HUES6 (cell line): ENCODE measurements at regions not wholly inside any gene's neighbourhood (a gene's known extent, or its start where the extent isn't known, plus 50 kb on each side); places are given as distances from the start of the nearest gene placed in this dataset.

Experiments used
- H3K27ac ChIP-seq: 2 replicates; pipeline ENCODE4 v1.7.0; 2013; ENCODE audit warnings: low read depth, mild to moderate bottlenecking, low read length, inconsistent platforms
- H3K27me3 ChIP-seq: 2 replicates; pipeline ENCODE4 v1.6.1; 2013; ENCODE audit warnings: low read length; ENCODE audit not compliant: control insufficient read depth, insufficient read depth
- H3K36me3 ChIP-seq: 2 replicates; pipeline ENCODE4 v1.6.1; 2013; ENCODE audit warnings: low read length; ENCODE audit not compliant: control insufficient read depth, insufficient read depth
- H3K4me1 ChIP-seq: 2 replicates; pipeline ENCODE4 v1.6.1; 2013; ENCODE audit warnings: low read length; ENCODE audit not compliant: control insufficient read depth, insufficient read depth
- H3K4me3 ChIP-seq: 2 replicates; pipeline ENCODE4 v1.5.1; 2013; ENCODE audit warnings: low read depth, low read length
- H3K9ac ChIP-seq: one replicate; pipeline ENCODE4 v1.6.1; 2013; ENCODE audit warnings: mild to moderate bottlenecking, low read length
- H3K9me3 ChIP-seq: 2 replicates; pipeline ENCODE4 v1.6.1; 2013; ENCODE audit warnings: low read depth, low read length; ENCODE audit not compliant: control insufficient read depth, insufficient read depth

DNA sequence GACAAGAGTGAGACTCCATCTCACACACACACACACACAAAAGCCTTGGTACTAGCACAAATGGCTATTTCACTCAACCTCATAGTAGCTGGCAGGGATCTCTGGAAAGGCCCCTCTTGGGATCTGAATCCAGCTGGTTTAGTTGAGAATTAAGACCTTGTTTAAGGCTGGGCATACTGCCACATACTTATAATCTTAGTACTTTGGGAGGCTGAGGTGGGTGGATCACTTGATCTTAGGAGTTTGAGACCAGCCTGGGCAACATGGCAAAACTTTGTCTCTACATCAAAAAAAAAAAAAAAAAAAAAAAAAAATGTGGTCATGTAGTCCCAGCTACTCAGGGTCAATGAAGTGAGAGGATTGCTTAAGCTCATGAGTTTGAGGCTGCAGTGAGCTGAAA, 628.3 kb downstream of the MMUT start:
- Histone ChIP-seq H3K36me3 (no peaks in the 10 kb centered on the region), H3K4me1 (no peaks in the 10 kb centered on the region; the same call in 1 of the 2 replicates), H3K9ac (no peak overlapping the region), H3K4me3 (no peak overlapping the region), H3K27me3 (no peaks in the 10 kb centered on the region), H3K9me3 (no peaks in the 10 kb centered on the region), H3K27ac (no peak overlapping the region)

DNA sequence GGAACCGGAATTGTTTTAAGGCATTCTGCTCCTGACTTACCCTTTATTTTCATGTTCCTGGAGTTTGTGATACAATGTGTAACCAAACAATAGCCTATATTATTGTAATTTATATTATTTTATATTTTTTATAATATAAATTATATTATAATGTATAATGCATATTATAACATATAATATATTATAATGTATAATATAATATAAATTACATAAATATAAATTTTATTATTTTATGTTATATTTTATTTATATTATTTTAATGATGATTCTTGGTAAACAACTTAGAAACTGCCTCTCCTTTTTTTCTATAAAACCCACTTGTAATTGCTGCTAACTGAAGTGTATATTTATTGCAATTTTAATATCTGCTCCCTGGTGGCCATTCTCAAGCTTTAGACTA, 629.1 kb downstream of the MMUT start:
- Histone ChIP-seq H3K4me3 (no peak overlapping the region), H3K36me3 (no peaks in the 10 kb centered on the region), H3K27ac (no peak overlapping the region), H3K27me3 (no peaks in the 10 kb centered on the region), H3K9ac (no peak overlapping the region), H3K9me3 (no peaks in the 10 kb centered on the region), H3K4me1 (no peaks in the 10 kb centered on the region)

DNA sequence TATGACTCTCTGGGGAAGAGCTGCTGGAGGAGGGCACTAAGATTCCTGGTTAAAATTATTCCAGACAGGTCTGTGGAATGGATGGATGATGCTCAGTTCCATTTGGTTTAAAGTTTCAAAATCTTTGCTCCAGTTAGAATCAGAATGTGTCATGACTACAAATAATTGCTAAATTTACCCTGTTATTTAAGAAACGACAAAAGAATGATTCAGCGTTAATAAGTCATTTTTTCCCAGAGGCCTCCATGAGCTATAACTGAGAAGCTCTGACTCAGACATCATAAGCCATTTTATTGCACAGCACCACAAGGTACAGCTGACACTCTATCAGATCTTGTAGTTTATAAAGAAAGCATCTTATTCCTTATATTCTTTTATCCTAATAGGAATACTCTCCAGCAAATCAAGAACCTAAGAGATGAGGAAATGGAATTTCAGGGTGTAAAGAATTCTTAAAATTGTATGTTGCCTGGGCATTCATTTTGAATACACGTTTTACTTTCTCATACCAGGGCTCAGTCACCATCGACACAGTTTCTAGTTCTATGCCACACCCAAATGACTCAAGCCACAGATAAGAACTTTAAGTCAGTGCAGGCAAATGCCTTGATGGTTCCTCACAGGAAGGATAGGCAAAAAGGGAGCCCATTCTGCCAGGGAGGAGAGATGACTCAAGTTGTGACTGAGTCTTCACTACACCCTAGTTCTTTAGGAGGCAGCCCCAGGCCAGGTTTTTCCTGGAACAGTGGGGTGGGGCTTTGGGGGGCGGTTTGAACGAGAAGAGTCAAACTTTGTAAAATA, 636.0 kb downstream of the MMUT start:
- H3K36me3 ChIP-seq, result no peaks in the 10 kb centered on the region
- no peaks in the 10 kb centered on the region for H3K9me3 ChIP-seq
- H3K27me3 ChIP-seq, result no peaks in the 10 kb centered on the region
- no peak overlapping the region for H3K9ac ChIP-seq
- no peak overlapping the region for H3K27ac ChIP-seq
- no peak overlapping the region for H3K4me3 ChIP-seq
- no peaks in the 10 kb centered on the region for H3K4me1 ChIP-seq

DNA sequence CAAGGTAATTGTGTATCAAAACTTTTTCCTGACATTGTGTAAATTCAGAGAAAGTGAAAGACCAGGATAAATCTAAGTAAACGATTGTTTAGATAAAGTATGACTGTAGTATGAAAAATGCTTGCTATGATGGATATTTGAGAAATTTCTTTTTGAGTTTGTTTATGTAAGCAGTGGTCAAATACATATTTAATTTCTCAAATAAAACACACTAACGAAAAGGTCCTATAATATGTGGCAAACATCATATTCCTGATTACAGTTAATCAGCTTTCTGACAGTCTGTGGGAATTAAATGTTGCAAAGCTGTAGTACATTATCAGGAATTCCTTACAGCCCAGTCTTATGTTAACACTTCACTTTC, 636.9 kb downstream of the MMUT start:
- H3K4me1 ChIP-seq, result no peaks in the 10 kb centered on the region
- no peak overlapping the region for H3K4me3 ChIP-seq
- no peak overlapping the region for H3K27ac ChIP-seq
- no peak overlapping the region for H3K9ac ChIP-seq
- no peaks in the 10 kb centered on the region for H3K27me3 ChIP-seq
- H3K9me3 ChIP-seq, result no peaks in the 10 kb centered on the region
- H3K36me3 ChIP-seq, result no peaks in the 10 kb centered on the region

DNA sequence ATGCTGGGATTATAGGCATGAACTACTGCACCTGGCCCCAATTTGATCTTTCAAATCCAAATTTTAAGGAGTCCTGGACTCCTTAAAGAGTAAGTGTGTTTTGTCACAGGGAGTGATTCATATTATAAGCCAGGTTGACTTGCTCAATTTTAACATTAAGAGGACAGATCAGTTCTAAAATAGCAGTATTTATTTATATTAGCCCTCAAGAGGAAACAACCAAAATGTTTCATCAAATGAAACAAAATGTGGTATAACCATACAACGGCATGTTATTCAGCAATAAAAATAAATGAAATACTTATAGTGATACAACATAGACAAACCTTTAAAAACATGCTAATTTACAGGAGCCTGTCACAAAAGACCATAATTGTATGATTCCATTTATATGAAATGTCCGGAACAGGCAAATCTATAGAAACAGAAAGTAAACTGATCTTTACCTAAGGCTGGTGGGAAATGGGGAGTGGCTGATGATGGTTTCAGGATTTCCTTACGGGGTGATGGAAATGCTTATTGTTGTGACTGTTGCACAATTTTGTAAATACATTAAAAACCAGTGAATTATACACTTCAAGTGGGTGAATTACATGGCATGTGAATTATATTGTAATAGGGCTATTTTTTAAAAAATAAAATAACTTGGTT, 637.4 kb downstream of the MMUT start:
- H3K27ac ChIP-seq, result no peak overlapping the region
- H3K4me3 ChIP-seq, result no peak overlapping the region
- no peaks in the 10 kb centered on the region for H3K4me1 ChIP-seq
- no peaks in the 10 kb centered on the region for H3K36me3 ChIP-seq
- no peaks in the 10 kb centered on the region for H3K27me3 ChIP-seq
- H3K9ac ChIP-seq, result no peak overlapping the region
- no peaks in the 10 kb centered on the region for H3K9me3 ChIP-seq

DNA sequence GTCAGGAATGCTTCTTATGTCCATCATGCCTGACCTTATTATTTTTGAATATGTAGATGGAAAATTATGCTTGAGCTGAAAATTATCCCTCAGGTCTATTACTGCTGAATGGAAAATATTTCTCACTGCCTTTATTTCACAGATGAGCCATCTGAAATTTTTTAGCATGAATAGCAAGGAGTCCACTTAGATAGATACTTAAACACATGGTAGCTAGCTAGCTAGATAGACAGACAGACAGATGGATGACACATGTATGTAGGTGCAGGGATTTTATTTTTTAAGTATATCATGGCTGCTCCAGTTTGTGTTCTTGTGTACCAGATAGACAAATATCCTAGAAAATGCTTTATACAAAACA, 645.0 kb downstream of the MMUT start:
- no peaks in the 10 kb centered on the region for H3K4me1 ChIP-seq
- H3K9me3 ChIP-seq, result no peaks in the 10 kb centered on the region
- H3K27me3 ChIP-seq, result no peaks in the 10 kb centered on the region
- H3K9ac ChIP-seq, result no peak overlapping the region
- no peak overlapping the region for H3K27ac ChIP-seq
- H3K4me3 ChIP-seq, result no peak overlapping the region
- no peaks in the 10 kb centered on the region for H3K36me3 ChIP-seq

DNA sequence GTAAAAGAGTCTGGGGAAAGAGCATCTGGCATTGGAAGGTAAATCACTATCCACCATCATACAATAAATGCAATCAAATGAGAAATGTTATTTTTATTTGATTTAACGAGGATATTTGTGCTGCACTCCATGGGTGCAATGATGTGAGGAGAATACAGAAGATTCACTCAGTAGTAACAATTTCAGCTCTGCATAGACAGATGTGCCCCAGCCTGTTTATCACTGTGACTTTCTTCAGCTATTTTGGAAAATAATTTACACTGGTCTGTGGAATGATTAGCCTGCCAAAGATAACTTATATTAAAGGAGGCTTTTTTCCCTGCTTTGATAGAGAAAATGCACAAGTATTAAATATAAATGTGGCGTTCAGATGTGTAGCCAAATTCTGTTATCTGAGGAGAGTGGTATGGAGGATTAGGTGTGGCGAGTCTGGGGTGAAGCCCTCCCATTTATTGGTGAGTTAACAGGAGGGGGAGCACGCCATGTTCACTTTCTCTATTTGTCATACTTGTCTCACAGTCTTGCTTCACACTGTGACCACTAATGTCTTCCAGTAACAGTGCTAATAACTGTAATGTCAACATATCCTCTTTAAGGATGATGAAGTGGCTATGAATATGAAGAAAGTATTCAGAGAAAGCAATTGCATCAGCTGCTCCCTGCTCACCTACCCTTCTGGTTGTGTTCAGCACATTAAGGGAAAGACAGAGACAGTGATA, 645.6 kb downstream of the MMUT start:
- H3K9me3 ChIP-seq, result no peaks in the 10 kb centered on the region

DNA sequence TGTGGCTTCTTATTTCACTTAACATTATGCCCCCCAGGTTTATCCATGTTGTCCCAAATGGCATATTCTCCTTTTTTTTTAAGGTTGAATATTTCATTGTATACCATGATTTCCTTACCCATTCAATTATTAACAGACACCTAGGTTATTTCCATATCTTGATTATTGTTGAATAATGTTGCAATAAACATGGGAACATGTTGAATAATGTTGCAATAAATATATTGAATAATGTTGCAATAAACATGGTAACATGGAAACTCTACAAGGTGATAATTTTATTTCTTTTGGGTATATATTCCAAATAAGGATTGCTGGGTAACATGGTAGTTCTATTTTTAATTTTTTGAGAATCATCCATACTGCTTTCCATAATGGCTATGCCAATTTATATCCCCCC, 648.1 kb downstream of the MMUT start:
- H3K27me3 ChIP-seq, result no peaks in the 10 kb centered on the region

More for the DNA sequence above, 645.6 kb downstream of the MMUT start:
- no peak overlapping the region for H3K4me3 ChIP-seq
- no peaks in the 10 kb centered on the region for H3K36me3 ChIP-seq
- H3K27me3 ChIP-seq, result no peaks in the 10 kb centered on the region
- no peak overlapping the region for H3K9ac ChIP-seq
- no peaks in the 10 kb centered on the region for H3K4me1 ChIP-seq
- H3K27ac ChIP-seq, result no peak overlapping the region

DNA sequence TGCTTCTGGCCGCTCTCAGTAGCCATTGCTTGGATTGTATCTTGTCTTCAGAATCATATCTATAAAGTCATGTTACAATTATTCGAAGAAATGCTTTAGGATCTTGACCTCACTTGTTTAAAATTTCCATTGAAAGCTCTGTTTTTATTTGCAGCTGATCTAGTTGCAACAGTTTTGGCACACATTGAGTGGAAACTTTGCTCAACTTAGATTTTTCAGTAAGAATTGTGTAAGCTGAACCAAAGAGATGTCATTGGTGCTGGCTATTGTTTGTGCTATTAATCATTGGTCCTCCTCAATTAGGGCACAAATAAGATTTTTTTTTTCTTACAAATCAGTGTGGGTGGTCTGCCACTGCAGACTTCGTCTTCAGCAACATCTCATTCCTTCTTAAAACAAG, 649.2 kb downstream of the MMUT start:
- Histone ChIP-seq H3K4me3 (no peak overlapping the region), H3K27me3 (no peaks in the 10 kb centered on the region), H3K9ac (no peak overlapping the region), H3K4me1 (no peaks in the 10 kb centered on the region), H3K36me3 (no peaks in the 10 kb centered on the region), H3K9me3 (no peaks in the 10 kb centered on the region), H3K27ac (no peak overlapping the region)

More for the DNA sequence above, 648.1 kb downstream of the MMUT start:
- H3K9ac ChIP-seq, result no peak overlapping the region
- H3K4me1 ChIP-seq, result no peaks in the 10 kb centered on the region
- H3K36me3 ChIP-seq, result no peaks in the 10 kb centered on the region
- no peaks in the 10 kb centered on the region for H3K9me3 ChIP-seq
- H3K27ac ChIP-seq, result no peak overlapping the region
- H3K4me3 ChIP-seq, result no peak overlapping the region

DNA sequence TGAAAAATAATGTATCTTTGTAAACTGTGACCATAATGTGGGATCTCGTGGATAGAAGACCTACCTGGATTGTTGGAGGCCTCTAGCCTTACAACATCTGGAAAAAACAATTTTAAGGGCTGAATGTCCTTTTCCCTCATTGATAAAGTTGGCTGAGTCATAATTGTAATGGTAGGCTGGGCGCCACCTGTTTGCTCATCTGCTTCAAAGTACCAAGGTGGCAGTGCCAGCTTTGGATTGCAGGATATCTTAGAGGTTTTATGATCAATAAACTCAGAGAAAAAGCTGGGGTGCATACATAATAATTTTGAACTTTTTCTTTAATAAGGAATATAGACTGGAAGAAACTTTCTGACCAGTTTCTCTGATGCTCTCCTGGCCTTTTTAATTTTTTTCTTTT, 653.4 kb downstream of the MMUT start:
- H3K4me3 ChIP-seq, result no peak overlapping the region
- no peaks in the 10 kb centered on the region for H3K4me1 ChIP-seq

DNA sequence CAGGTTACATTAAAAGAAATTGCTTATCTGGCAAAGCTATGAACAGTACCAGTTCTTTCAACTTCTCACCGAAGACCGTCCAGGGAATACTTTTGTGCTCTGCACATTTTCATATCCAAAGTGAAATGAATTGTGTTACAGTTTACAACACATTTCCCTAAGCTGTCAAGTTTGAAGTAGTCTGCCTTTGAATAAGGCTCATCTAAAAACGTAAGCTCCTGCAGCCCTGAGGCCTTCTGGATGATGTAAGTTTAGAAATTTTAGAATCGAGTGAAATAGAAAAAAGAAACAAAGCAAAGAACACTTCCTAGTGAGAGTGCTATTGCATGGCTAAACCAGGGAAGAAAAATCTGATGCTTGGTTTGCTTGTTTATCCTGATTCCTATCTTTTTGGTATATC, 653.8 kb downstream of the MMUT start:
- Histone ChIP-seq H3K9ac (no peak overlapping the region), H3K4me3 (no peak overlapping the region), H3K9me3 (no peaks in the 10 kb centered on the region), H3K27me3 (no peaks in the 10 kb centered on the region), H3K27ac (no peak overlapping the region), H3K36me3 (no peaks in the 10 kb centered on the region), H3K4me1 (no peaks in the 10 kb centered on the region)

More for the DNA sequence above, 653.4 kb downstream of the MMUT start:
- H3K27me3 ChIP-seq, result no peaks in the 10 kb centered on the region
- no peak overlapping the region for H3K27ac ChIP-seq
- H3K9ac ChIP-seq, result no peak overlapping the region
- H3K36me3 ChIP-seq, result no peaks in the 10 kb centered on the region
- H3K9me3 ChIP-seq, result no peaks in the 10 kb centered on the region
